Esophagus squamous epithelium (tissue), 4 donors: ENCODE measurements at regions not wholly inside any gene's neighbourhood (a gene's known extent, or its start where the extent isn't known, plus 50 kb on each side); places are given as distances from the start of the nearest gene placed in this dataset.

Source experiments
- POLR2A ChIP-seq, 4 donors: fragments of 450-650 bp; IDR thresholded peaks; one replicate each; pipeline ENCODE4 v1.6.1; 2017; ENCODE audit warnings: antibody characterized with exemption in 4 of 4, mild to moderate bottlenecking in 4 of 4, moderate library complexity in 3 of 4
- TF ChIP-seq, protein P1 (sequence below), 6 experiments: fragments of 450-650 bp in 4 of 6; fragments of 200-600 bp in 2 of 6; sonication (generic) in 2 of 6; IDR thresholded peaks; one replicate each; pipeline ENCODE4 v1.5.1; 2016 to 2019; ENCODE audit warnings: antibody characterized with exemption in 6 of 6, mild to moderate bottlenecking in 4 of 6, moderate library complexity in 4 of 6

DNA sequence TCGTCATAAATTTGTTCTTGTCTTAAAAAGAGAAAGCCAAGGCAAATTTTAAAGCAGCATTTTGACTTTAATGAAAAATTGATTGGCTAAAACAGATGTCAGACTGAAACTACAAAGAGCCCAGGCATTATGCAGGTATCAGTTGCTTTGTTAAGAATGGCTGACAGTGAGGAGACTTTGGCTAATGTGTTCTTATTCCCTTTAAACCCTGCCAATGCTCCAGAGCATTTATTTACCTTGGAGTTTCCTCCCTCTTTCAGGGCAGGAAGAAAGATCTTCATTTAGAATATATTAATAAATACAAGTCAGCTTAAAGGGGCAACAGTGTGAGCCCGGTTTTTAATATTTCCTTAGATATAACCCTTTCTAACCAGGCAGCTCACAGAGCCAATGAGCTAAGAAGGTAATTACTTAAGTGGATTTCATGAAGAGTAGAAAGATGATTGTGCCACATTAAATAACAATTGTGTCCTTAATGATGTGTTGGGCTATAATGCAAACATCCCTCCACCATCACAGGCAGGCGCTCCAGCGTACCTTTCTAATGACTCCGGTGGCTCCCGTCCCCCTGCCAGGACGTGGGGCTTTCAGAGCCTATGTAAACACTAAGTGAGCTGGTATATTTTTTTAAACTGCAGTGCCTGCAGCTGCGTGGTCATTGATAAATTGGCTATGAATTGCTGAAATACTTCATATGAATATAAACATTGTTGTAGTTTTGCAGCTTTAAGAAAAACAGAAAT is 349.4 kb upstream of the POU3F3 start:
- TF ChIP-seq, protein P1, sequence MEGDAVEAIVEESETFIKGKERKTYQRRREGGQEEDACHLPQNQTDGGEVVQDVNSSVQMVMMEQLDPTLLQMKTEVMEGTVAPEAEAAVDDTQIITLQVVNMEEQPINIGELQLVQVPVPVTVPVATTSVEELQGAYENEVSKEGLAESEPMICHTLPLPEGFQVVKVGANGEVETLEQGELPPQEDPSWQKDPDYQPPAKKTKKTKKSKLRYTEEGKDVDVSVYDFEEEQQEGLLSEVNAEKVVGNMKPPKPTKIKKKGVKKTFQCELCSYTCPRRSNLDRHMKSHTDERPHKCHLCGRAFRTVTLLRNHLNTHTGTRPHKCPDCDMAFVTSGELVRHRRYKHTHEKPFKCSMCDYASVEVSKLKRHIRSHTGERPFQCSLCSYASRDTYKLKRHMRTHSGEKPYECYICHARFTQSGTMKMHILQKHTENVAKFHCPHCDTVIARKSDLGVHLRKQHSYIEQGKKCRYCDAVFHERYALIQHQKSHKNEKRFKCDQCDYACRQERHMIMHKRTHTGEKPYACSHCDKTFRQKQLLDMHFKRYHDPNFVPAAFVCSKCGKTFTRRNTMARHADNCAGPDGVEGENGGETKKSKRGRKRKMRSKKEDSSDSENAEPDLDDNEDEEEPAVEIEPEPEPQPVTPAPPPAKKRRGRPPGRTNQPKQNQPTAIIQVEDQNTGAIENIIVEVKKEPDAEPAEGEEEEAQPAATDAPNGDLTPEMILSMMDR (IDR thresholded peaks at IDR 0.05), result no peak
- TF ChIP-seq POLR2A (IDR thresholded peaks at IDR 0.05), result no peak
